Tongue (tissue), 1 donor: ENCODE measurements at regions not wholly inside any gene's neighbourhood (a gene's known extent, or its start where the extent isn't known, plus 50 kb on each side); places are given as distances from the start of the nearest gene placed in this dataset.

Experiments
- DNase-seq: peaks from one replicate; pipeline ENCODE4 v3.0.0-alpha.2; 2015

- DNase-seq, result no peak
Measured at GRCh38 chrX:40165861-40166260, 68.1 kb upstream of the BCOR start.

GRCh38 chrX:40165206-40165605 is 67.4 kb upstream of the BCOR start:
- DNase-seq, result no peak

- DNase-seq, result no peak
Measured at GRCh38 chrX:40164751-40165150, 67.0 kb upstream of the BCOR start.

GRCh38 chrX:40158036-40158706 is 60.4 kb upstream of the BCOR start:
- DNase-seq, result peak; percentile 56

DNA sequence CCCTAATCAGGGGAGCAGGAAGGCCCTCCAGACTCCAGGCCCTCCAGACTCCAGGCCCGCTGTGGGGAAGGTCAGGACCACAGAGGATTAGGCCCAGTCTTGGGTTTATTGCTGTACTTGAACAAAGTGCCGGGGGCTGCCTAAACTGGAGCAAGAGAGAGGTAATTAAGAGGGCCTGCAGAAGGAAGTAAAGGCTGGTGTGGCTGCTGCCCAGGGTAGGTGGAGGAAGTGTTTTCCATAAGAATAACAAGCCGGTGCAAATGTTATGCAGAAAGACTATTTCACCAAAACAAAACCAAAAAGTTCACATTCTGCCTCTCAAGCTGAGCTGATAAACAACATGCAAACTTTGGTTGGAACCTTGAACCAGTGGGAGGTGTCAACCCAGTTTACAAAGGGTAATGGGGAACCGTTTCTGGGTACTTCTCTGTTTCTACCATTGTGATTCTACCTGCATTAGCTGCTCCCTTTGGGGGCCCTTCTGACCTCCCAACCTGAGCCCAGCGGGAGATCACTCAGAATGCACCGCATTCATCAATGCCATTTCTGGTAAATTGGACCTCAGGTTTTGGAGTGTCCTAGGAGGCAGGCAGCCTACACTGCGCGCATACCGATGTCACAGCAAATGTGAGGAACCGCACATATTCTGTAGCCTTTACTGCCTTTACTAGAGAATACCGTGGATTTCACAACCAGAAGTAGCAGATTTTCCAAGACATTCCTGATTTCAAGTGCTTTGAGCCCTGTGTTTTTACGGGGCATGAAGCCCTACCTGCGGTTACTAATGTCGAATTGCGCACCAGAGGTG is 59.7 kb upstream of the BCOR start:
- DNase-seq, result no peak

DNA sequence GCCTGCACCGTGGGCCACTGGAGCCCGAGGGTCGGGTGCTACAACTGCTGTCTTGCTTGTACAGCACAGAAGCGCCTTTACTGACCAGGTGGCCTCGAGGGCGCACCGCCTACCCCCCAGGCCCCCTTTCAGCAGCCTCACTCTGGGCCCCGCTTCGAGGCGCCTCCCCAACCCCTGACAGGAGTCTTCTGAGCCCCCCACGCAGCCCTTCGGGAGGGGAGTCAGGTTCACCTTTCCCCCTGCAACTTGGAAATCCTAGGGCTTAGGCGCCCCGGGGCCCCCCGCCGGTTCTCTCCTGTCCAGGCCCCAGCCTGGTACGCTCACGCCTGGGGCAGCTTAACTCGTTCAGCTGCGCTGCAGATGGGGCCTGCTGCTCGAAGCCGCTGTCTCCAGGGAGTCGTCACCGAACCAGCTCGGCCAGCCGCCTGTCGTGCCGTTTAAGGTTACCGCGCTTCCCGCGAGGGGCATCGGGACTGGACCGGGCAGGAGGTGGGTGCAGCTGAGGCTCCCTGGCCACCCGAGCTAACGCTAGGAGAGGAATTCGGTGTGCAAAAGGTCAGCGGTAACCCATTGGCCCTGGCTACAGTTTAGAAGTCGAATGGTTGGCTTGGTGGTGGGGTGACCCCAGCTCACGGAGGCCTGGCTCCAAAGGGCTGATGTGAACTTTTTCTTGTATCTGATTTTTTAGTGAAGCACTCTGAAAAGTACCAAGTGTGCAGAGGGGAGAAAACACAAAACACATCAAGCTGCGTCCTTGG is 58.9 kb upstream of the BCOR start:
- DNase-seq, result peak; percentile 19

GRCh38 chrX:40155589-40156469 is 58.1 kb upstream of the BCOR start:
- peak; percentile 30 for DNase-seq

GRCh38 chrX:40154853-40155588 is 57.3 kb upstream of the BCOR start:
- peak; percentile 54 for DNase-seq

DNA sequence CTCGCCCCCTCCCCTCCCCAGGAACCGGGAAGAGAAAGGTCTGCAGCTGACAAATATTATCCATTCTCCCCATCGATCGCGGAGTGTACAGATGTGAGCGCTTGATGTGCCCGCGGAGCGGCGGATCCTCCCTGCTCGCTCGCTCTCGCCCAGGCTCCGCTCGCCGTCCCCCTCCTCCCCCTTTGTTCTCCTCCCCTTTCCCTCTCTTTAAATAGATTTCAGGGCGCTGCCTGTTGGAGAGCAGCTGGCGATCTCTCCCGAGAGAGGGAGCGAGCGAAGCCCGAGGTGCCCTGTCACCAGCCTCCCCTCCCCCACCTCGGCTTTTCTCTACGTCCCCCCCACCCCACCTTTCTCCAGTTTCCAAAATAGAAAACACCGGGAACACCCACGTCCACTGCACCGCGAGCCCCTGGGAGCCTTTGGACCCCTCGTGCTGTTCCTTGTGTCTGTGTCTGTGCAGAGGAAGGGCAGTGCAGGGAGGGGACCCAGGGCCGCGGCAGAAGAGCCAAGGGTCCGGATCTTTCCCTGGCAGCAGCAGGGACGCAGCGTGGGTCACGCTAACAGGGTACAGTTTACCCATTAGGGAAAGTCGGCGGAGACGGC is 56.6 kb upstream of the BCOR start:
- peak; percentile 71 for DNase-seq

- peak; percentile 66 for DNase-seq
Measured at GRCh38 chrX:40153345-40154249, 55.8 kb upstream of the BCOR start.

- DNase-seq, result peak; percentile 24
Measured at GRCh38 chrX:40152741-40153344, 55.1 kb upstream of the BCOR start.

- DNase-seq, result no peak
Measured at GRCh38 chrX:40152173-40152711, 54.5 kb upstream of the BCOR start.

GRCh38 chrX:40151211-40152172 is 53.7 kb upstream of the BCOR start:
- DNase-seq, result peak; percentile 65

DNA sequence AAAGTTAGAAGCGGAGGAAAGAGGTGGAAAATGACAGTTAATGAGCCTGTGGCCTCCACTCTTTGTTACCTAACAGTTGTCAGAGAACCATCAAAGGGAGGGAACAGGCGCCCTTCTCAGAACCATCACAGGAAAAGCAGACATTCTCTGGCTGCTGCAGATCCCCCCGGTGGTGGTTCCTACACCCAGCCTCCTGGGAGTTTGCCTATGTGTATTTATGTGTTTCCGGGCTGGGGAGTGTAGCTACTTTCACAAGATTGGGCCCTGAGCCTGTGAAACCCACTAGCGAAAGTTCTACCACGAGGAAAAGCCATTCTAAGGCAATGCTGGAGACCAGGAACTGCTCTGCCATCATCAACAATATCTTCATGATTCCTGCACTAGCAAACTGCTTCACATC is 52.7 kb upstream of the BCOR start:
- DNase-seq, result no peak

DNA sequence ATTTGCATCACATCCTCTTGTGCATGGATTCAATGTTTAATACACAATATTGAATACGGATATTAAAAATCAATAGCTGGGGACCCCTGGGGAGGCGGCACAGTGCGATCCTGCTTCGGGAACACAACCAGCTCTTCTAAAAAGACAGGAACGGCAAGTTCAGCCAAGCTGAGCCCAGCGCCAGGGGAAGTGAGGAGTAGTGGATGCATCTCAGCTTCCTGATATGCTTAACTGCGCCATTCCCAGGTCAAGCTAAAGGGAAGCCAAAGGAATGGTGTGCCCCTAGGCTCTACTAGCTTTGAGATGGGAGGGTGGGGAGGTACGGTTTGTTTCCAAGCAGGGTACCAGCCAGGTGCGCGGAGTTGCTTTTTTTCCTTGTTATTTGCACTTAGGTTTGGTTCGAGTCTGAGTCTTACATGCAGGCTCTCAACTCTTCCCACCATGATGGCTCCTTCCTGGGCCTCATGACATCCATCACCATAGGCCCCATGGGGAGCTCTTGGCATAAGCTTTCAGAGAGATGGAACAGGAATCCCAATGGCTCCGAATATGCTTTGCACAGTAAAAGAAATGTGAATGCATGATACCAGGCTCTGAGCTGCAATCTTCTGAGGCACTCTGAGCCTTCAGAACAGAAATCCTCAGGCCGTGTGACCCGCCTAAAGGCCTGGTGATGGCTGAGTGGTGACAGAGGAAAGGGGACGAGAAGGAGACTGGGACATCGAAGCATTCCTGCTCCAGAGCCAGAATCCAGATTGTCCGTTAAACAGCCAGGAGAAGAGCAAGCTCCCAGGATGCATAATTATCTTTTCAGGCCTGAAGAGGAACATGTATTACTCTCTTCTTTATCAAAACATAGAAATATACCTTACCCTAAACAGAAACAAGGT is 51.8 kb upstream of the BCOR start:
- no peak for DNase-seq

DNA sequence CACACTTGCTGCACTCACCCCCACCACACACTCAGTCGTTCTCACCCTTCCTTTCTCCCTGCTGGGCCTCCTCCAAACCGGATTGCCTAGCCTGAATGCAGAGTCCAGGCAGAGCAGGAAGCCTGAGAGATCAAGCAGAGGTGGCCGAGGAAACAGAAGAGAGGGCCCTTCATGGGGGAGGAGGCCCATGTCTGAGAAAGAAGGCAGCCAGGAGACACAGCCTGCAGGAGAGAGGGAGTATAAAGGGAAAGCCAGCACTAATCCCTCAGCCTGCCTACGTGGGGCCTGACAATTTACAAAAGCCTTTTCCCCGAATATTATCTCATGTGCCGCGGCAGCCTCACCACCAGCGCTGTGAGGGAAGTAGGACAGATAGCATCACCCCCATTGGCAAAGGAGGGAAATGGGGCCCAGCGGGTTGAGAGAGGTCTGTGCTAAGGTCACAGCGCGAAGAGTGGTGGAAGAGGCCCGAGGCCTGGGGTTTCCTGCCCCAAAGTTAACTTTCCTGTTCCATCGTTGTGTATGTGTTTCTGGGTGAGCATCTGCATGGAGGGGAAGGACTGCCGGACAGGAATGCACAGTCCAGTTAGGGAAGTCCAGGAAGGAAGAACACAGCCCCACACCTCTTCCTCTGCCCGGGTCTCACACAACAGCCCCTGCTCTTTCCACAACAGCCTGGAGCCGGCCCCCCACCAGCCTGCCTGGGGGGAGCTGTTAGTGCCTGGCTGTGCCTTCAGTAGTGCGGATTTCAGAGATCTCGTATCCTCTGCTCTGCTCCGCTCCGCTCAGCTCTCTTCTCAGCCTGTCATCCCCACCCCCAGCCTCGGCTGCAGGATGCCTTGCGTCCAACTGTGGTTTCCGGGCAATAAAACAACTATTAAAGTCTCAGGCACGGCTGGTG is 50.9 kb upstream of the BCOR start:
- no peak for DNase-seq
